Globus pallidus (tissue), 1 donor: ENCODE measurements at regions not wholly inside any gene's neighbourhood (a gene's known extent, or its start where the extent isn't known, plus 50 kb on each side); places are given as distances from the start of the nearest gene placed in this dataset.

Source experiments
- DNase-seq: peaks from one replicate; pipeline ENCODE4 v3.0.0-alpha.2; 2015; ENCODE audit warnings: low spot score

- no peak for DNase-seq
Measured at GRCh38 chr3:14336749-14337598, 65.4 kb upstream of the SLC6A6 start.

GRCh38 chr3:14337828-14338227 is 64.6 kb upstream of the SLC6A6 start:
- DNase-seq = no peak

- no peak for DNase-seq
Measured at GRCh38 chr3:14338242-14338641, 64.2 kb upstream of the SLC6A6 start.

GRCh38 chr3:14338898-14339458 is 63.4 kb upstream of the SLC6A6 start:
- DNase-seq = no peak

- no peak for DNase-seq
Measured at GRCh38 chr3:14340960-14341708, 61.3 kb upstream of the SLC6A6 start.

GRCh38 chr3:14343338-14344112 is 58.9 kb upstream of the SLC6A6 start:
- no peak for DNase-seq

- DNase-seq = no peak
Measured at GRCh38 chr3:14344351-14344750, 58.1 kb upstream of the SLC6A6 start.

- no peak for DNase-seq
Measured at GRCh38 chr3:14345496-14346150, 56.8 kb upstream of the SLC6A6 start.

- no peak for DNase-seq
Measured at GRCh38 chr3:14346191-14346590, 56.2 kb upstream of the SLC6A6 start.

GRCh38 chr3:14346642-14347041 is 55.8 kb upstream of the SLC6A6 start:
- DNase-seq = no peak

GRCh38 chr3:14347110-14347509 is 55.3 kb upstream of the SLC6A6 start:
- no peak for DNase-seq

- DNase-seq = no peak
Measured at GRCh38 chr3:14351617-14352001, 50.8 kb upstream of the SLC6A6 start.

- no peak for DNase-seq
Measured at GRCh38 chr3:14352002-14352627, 50.3 kb upstream of the SLC6A6 start.
